ENCODE measurements at regions not wholly inside any gene's neighbourhood (a gene's known extent, or its start where the extent isn't known, plus 50 kb on each side); places are given as distances from the start of the nearest gene placed in this dataset.

DNA sequence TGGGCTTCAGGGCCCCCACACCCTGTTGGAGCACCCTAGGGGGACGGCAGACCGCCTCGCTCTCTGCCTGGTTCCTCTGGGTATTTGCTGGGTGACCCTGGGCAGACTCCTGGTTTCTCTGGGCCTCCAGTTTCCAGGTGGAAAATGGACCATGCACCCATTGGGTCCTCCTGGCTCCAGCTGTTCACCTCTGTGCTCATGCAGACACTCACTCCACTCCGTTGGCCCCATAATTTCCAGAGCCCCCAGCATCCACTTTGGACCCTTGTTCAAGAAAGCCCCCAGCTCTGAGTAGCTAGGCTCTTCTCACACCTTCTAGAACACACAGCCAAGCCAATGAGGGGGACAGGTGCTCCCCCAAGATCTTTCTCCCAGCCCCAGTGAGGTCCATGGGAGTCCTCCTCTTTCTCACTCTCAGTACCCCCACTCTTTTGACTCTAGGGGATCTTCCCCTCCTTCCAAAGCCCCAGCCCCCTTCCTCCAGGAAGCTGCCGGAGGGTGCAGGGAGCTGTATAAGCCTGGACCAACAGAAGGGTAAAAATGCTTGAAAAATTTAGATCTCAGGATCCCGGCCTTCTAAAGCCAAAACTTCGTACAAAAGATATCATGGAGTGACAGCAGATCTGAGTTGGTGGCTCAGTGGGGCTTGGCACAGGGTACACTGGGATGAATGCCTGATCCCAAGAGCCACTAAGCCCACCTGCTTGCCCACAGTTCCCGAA, 174.8 kb upstream of the RTL1 start:
- TF ChIP-seq, protein P1, sequence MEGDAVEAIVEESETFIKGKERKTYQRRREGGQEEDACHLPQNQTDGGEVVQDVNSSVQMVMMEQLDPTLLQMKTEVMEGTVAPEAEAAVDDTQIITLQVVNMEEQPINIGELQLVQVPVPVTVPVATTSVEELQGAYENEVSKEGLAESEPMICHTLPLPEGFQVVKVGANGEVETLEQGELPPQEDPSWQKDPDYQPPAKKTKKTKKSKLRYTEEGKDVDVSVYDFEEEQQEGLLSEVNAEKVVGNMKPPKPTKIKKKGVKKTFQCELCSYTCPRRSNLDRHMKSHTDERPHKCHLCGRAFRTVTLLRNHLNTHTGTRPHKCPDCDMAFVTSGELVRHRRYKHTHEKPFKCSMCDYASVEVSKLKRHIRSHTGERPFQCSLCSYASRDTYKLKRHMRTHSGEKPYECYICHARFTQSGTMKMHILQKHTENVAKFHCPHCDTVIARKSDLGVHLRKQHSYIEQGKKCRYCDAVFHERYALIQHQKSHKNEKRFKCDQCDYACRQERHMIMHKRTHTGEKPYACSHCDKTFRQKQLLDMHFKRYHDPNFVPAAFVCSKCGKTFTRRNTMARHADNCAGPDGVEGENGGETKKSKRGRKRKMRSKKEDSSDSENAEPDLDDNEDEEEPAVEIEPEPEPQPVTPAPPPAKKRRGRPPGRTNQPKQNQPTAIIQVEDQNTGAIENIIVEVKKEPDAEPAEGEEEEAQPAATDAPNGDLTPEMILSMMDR (IDR thresholded peaks at IDR 0.05; ENCODE audit: low read depth, low read length, missing control alignments): no peak
- no peak overlapping the region for H3K4me3 ChIP-seq (replicated peaks; ENCODE audit: low read depth, low read length)
- DNase-seq (ENCODE audit: extremely low read depth, low read depth): no peak

DNA sequence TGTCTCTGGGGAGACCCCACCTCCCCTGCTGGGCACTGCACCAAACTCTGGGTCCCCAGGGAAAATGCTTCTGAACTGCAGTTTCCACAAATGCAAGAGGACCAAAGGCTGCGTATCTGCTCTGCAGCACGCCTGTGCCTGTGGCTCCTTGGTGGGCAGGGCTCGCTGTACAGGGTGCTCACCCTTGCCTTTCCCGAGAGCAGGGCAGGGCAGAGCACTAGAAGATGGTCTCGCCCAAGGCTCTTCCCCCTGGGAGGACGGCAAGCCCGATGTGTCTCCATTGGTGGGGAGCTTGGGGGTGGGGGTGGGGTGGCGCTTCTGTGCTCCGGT, 175.3 kb upstream of the RTL1 start:
- TF ChIP-seq, protein P1 (IDR thresholded peaks at IDR 0.05; ENCODE audit: low read depth, low read length, missing control alignments): no peak
- no peak for DNase-seq (ENCODE audit: extremely low read depth, low read depth)
- H3K4me3 ChIP-seq (replicated peaks; ENCODE audit: low read depth, low read length): no peak overlapping the region

DNA sequence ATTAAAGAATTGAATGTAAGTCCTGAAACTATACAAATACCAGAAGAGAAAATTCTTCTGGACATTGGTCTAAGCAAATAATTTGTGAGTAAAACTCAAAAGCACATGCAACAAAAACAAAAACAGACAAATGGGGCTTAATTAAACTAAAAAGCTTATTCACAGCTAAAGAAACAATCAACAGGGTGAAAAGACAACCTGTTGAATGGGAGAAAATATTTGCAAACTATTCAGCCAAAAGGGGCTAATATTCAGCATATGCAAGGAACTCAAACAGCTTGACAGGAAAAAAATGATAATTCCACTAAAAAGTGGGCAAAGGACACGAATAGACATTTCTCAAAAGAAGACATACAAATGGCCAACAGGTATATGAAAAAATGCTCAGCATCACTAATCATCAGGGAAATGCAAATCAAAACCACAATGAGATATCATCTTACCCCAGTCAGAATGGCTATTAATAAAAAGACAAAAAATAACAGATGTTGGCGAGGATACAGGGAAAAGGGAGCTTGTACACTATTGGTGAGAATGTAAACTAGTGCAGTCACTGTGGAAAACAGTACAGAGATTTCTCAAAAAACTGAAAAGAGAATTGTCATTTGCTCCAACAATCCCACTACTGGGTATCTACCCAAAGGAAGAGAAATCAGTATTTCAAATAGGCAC, 177.5 kb upstream of the RTL1 start:
- DNase-seq (ENCODE audit: extremely low read depth, low read depth): no peak
- TF ChIP-seq, protein P1 (IDR thresholded peaks at IDR 0.05; ENCODE audit: low read depth, low read length, missing control alignments): no peak
- no peak overlapping the region for H3K4me3 ChIP-seq (replicated peaks; ENCODE audit: low read depth, low read length)

DNA sequence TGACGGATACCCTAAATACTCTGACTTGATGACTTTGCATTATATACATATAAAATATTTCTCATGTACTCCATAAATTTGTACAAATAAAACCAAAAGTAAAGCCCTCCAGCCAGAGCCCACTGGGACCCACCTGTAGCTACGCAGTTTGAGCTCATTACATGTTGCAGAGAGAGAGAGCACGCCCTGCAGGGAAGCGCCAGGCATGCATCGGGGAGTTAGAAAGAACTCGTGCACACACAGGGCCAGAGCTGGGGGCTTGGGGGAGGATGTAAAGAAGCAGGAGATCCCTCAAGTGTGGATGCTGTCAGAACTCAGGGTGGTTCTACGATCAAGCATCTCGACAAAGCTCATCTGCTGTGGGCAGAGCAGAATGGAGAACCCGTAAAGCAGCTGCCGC, 178.5 kb upstream of the RTL1 start:
- DNase-seq (ENCODE audit: extremely low read depth, low read depth): no peak
- TF ChIP-seq, protein P1 (IDR thresholded peaks at IDR 0.05; ENCODE audit: low read depth, low read length, missing control alignments): no peak
- H3K4me3 ChIP-seq (replicated peaks; ENCODE audit: low read depth, low read length): no peak overlapping the region

DNA sequence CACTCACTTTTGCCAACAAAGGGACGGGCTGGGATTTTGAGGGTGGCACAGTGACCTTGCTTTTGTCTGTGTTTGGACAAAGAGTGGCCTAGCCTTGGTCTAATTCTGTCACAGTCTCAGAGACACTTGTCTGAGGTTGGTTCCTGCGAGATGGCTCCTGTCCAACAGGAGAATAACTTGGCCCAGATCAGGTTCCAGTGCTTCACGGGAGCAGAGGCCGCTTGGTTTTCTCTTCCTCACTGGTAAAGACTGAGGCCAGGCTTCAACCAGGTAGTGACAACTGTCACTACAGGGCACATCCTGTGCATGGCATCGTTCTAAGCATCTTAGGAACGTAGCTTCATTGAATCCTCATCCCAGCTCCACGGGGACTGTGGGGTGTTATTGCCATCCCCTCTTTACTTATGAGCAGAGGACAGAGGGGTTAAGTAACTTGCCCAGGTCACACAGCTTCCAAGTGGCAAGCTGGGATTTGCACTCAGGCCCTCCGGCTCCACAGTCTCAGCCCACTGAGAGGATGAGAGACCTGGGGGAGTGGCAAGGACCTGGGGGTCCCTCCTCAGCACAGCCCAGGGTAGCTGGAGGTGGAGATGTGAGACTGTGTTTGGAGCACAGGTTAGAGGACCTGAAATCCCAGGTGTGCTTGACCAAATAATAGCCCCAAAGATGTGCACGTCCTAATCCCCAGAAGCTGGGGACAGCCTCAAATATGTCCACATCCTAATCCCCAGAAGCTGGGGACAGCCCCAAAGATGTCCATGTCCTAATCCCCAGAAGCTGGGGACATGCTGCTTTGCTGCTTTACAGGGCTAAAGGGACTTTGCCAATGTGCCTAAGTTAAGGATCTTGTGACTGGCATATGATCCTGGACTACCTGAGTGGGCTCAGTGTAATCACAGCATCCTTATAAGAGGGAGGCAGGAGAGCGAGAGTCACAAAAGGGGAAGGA, 179.2 kb upstream of the RTL1 start:
- no peak for DNase-seq (ENCODE audit: extremely low read depth, low read depth)
- no peak overlapping the region for H3K4me3 ChIP-seq (replicated peaks; ENCODE audit: low read depth, low read length)
- TF ChIP-seq, protein P1 (IDR thresholded peaks at IDR 0.05; ENCODE audit: low read depth, low read length, missing control alignments): no peak

DNA sequence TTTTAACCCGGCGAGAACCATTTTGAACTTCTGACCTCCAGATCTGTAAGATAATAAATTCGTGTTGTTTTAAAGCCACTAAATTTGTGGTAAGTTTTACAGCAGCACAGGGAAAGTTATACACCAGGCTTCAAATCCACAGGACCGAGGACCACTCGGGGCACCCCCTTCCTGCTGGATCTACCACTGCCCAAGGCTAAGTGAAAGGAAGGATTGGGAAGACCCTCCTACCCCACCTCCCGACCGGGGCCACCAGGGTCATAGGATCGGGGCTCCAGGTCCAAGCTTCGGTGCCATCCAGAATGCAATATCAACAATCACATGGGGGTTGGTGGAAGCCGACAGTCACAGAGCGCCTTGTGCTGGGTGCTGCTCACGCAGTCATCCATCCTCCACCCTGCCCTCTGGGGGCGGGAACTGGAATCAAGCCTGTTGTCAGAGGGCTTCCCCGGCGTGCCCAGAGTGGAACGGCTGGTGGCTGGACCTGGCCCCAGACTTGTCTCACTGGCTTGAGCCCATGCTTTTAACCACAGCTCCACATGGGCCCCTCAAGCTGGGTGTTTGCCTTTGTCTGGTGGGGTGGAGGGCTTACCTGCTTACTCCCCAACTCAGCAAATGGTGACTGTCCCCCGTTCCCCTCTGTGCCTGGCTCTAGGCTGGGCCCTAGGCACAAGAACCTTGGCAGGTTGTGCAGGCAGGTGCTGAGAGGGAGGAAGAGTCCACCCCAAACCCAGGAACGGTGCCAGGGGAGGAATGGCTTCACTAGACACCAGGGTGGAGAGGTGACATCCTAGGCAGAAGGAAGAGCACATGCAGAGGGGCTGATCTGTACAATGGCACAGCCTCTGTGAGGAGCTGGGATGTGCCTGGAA, 180.3 kb upstream of the RTL1 start:
- no peak overlapping the region for H3K4me3 ChIP-seq (replicated peaks; ENCODE audit: low read depth, low read length)

More for the DNA sequence above, 180.3 kb upstream of the RTL1 start:
- DNase-seq (ENCODE audit: extremely low read depth, low read depth): no peak
- TF ChIP-seq, protein P1 (IDR thresholded peaks at IDR 0.05; ENCODE audit: low read depth, low read length, missing control alignments): peak; percentile 39

Data from HFF-Myc (cell line).